HEK293 (cell line): ENCODE measurements at regions not wholly inside any gene's neighbourhood (a gene's known extent, or its start where the extent isn't known, plus 50 kb on each side); places are given as distances from the start of the nearest gene placed in this dataset.
"Not testable (repeated sequence)": the region's sequence is repeated elsewhere in the genome, so short reads cannot be mapped to it uniquely, and the experiment has no call there.

Source experiments
- BCL6B ChIP-seq: fragments of 450-650 bp; formaldehyde crosslinking; IDR thresholded peaks from 2 replicates; pipeline ENCODE4 v1.5.1; 2017; ENCODE audit warnings: missing biosample characterization, missing genetic modification characterization
- CTCF ChIP-seq: fragments of 450-650 bp; formaldehyde crosslinking; IDR thresholded peaks from 2 replicates; pipeline ENCODE4 v1.5.1; 2016; ENCODE audit warnings: missing biosample characterization, missing genetic modification characterization
- KLF8 ChIP-seq: fragments of 450-650 bp; formaldehyde crosslinking; IDR thresholded peaks from 2 replicates; pipeline ENCODE4 v1.5.1; 2016; ENCODE audit warnings: missing biosample characterization, missing genetic modification characterization
- PRDM10 ChIP-seq: fragments of 450-650 bp; formaldehyde crosslinking; IDR thresholded peaks from 2 replicates; pipeline ENCODE4 v1.5.1; 2016; ENCODE audit warnings: missing biosample characterization, missing genetic modification characterization
- ZNF239 ChIP-seq: fragments of 450-650 bp; formaldehyde crosslinking; IDR thresholded peaks from 2 replicates; pipeline ENCODE4 v1.5.1; 2016; ENCODE audit warnings: missing biosample characterization, missing genetic modification characterization
- ZNF274 ChIP-seq, 2 experiments: fragments of 200-500 bp in 1 of 2; fragments of 450-650 bp in 1 of 2; sonication (Bioruptor generic) in 1 of 2; formaldehyde crosslinking in 1 of 2; IDR thresholded peaks; 2 replicates each; pipeline versions ENCODE4 v1.5.1 to v1.6.1; 2014 to 2016; ENCODE audit warnings: borderline replicate concordance in 1 of 2, inconsistent platforms in 1 of 2, low read length in 1 of 2, missing biosample characterization in 1 of 2, missing genetic modification characterization in 1 of 2
- ZNF394 ChIP-seq: fragments of 450-650 bp; formaldehyde crosslinking; IDR thresholded peaks from 2 replicates; pipeline ENCODE4 v1.5.1; 2016; ENCODE audit warnings: missing biosample characterization, missing genetic modification characterization, mild to moderate bottlenecking, moderate library complexity, borderline replicate concordance
- ZNF549 ChIP-seq: fragments of 450-650 bp; IDR thresholded peaks from 2 replicates; pipeline ENCODE4 v1.5.1; 2018; ENCODE audit warnings: missing biosample characterization, missing genetic modification characterization, mild to moderate bottlenecking, inconsistent platforms, moderate library complexity
- ZNF585B ChIP-seq: fragments of 450-650 bp; formaldehyde crosslinking; IDR thresholded peaks from 2 replicates; pipeline ENCODE4 v1.5.1; 2016; ENCODE audit warnings: missing biosample characterization, missing genetic modification characterization
- TF ChIP-seq, protein P1 (sequence below): fragments of 450-650 bp; formaldehyde crosslinking; IDR thresholded peaks from 2 replicates; pipeline ENCODE4 v1.5.1; 2017; ENCODE audit warnings: missing biosample characterization, missing genetic modification characterization

DNA sequence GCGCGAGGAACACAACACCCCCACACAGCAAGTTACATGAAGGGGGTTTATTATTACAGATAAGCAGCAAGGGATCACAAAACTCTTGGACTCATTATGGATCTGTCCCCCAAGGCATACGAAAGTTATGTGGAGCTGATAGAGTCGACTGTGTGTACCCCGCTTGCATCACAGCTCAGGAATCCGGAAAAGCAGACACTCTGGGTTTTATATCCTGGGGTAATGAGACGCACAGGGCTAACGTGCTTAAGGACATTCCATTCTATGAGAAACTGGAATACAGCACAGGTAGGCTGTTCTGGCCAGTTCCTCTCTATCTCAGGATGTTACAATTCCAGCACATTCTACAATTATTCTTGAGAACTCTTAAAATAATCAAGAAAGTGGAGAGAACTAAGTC is 401.4 kb downstream of the RPIA start:
- not testable (repeated sequence) for TF ChIP-seq CTCF (tag by site-specific recombination); ZNF274 (IDR thresholded peaks at IDR 0.05; ENCODE audit: low read length); ZNF274 (tag by site-specific recombination; IDR thresholded peaks at IDR 0.05; ENCODE audit: borderline replicate concordance); BCL6B (tag by site-specific recombination); ZNF549 (tag by site-specific recombination); ZNF239; ZNF585B; ZNF394 (tag by site-specific recombination); PRDM10 (tag by site-specific recombination); KLF8 (tag by site-specific recombination)
- TF ChIP-seq, protein P1, sequence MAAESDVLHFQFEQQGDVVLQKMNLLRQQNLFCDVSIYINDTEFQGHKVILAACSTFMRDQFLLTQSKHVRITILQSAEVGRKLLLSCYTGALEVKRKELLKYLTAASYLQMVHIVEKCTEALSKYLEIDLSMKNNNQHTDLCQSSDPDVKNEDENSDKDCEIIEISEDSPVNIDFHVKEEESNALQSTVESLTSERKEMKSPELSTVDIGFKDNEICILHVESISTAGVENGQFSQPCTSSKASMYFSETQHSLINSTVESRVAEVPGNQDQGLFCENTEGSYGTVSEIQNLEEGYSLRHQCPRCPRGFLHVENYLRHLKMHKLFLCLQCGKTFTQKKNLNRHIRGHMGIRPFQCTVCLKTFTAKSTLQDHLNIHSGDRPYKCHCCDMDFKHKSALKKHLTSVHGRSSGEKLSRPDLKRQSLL: not testable (repeated sequence)
